HepG2 (cell line): ENCODE measurements at regions not wholly inside any gene's neighbourhood (a gene's known extent, or its start where the extent isn't known, plus 50 kb on each side); places are given as distances from the start of the nearest gene placed in this dataset.

Experiments used
- ATAC-seq: fragments of 200-7000 bp; cut with Tn5 transposase; 3 replicates; pipeline ENCODE4 v1.9.1; 2020; ENCODE audit warnings: mild to moderate bottlenecking, moderate library complexity
- BruUV-seq: library from RNA; stranded (reverse); fragments of 400-500 nt; replicated peaks from 2 replicates; lab custom pipeline; 2021; lab: Mats Ljungman, UMichigan
- CTCF ChIA-PET: fragments of 300-600 bp; formaldehyde crosslinking; extraction: SDS; loops from one replicate; lab custom pipeline; 2021; ENCODE audit warnings: low total read pairs, inconsistent platforms, low intra/inter-chr PET ratio; lab: Yijun Ruan, JAX
- POLR2A ChIA-PET: fragments of 350-600 bp; sonication (Branson Sonifier 250); formaldehyde crosslinking; loops from one replicate; lab custom pipeline; 2020; ENCODE audit warnings: antibody characterized with exemption, inconsistent platforms; lab: Yijun Ruan, JAX
- DNase-seq: peaks from one replicate; pipeline ENCODE4 v3.0.0-alpha.2; 2015; ENCODE audit warnings: low spot score
- FAIRE-seq: peaks from 3 replicates; lab custom pipeline; 2011; peaks lifted over from hg19 to GRCh38; lab: Jason Lieb, UNC
- H2AFZ ChIP-seq: one replicate; pipeline ENCODE4 v1.6.1; 2011; ENCODE audit warnings: low read length, inconsistent platforms
- H3K27ac ChIP-seq: fragments of 300-600 bp; 3 replicates; pipeline ENCODE4 v1.8.0; 2011; ENCODE audit warnings: mixed run types, mild to moderate bottlenecking, mixed read lengths, low read length, inconsistent platforms; ENCODE audit not compliant: insufficient read depth; ENCODE audit errors: extremely low read length
- H3K27me3 ChIP-seq, 2 experiments: fragments of 200-600 bp in 1 of 2; 2 replicates in 1 of 2; 3 replicates in 1 of 2; pipeline versions ENCODE4 v1.6.0 to v1.8.0; 2011; ENCODE audit warnings: low read length in 2 of 2, mild to moderate bottlenecking in 2 of 2, moderate library complexity in 2 of 2, inconsistent platforms in 1 of 2; ENCODE audit not compliant: insufficient read depth in 2 of 2, control insufficient read depth in 1 of 2
- H3K36me3 ChIP-seq, 2 experiments: fragments of 200-600 bp in 1 of 2; replicated peaks in 1 of 2; 2 replicates in 1 of 2; 3 replicates in 1 of 2; pipeline versions ENCODE4 v1.5.1 to v1.8.0; 2011; ENCODE audit warnings: low read length in 2 of 2, inconsistent platforms in 1 of 2; ENCODE audit not compliant: insufficient read depth in 2 of 2, control insufficient read depth in 1 of 2
- H3K4me1 ChIP-seq: 2 replicates; pipeline ENCODE4 v1.5.1; 2012; ENCODE audit warnings: low read length, inconsistent platforms; ENCODE audit not compliant: insufficient read depth
- H3K4me2 ChIP-seq: 2 replicates; pipeline ENCODE4 v1.6.0; 2011; ENCODE audit warnings: low read depth, low read length, inconsistent platforms
- H3K4me3 ChIP-seq, 3 experiments: fragments of 200-600 bp in 1 of 3; sonication (generic), shearing (Covaris generic) in 1 of 3; replicated peaks in 1 of 3; 2 replicates each; pipeline ENCODE4 v1.5.1; 2011 to 2016; ENCODE audit warnings: low read length in 3 of 3, inconsistent platforms in 2 of 3, low read depth in 2 of 3, mild to moderate bottlenecking in 2 of 3, control low read depth in 1 of 3, mixed read lengths in 1 of 3; ENCODE audit not compliant: insufficient read depth in 1 of 3
- H3K79me2 ChIP-seq: one replicate; pipeline ENCODE4 v1.6.1; 2011; ENCODE audit warnings: low read length, inconsistent platforms; ENCODE audit not compliant: insufficient read depth
- H3K9ac ChIP-seq: 2 replicates; pipeline ENCODE4 v1.6.0; 2011; ENCODE audit warnings: mild to moderate bottlenecking, low read depth, low read length, inconsistent platforms; ENCODE audit not compliant: insufficient read depth
- H3K9me3 ChIP-seq: 2 replicates; pipeline ENCODE4 v1.5.1; 2012; ENCODE audit warnings: mild to moderate bottlenecking, low read length
- H4K20me1 ChIP-seq: 2 replicates; pipeline ENCODE4 v1.6.0; 2011; ENCODE audit warnings: inconsistent platforms, mild to moderate bottlenecking, low read length, moderate library complexity; ENCODE audit not compliant: insufficient read depth
- GTF3A ChIP-seq: sonication (generic); formaldehyde crosslinking; conservative IDR thresholded peaks from 2 replicates; pipeline ENCODE4 v1.4.0; 2020; ENCODE audit warnings: mild to moderate bottlenecking, missing genetic modification reagents
- MZF1 ChIP-seq: sonication (generic); formaldehyde crosslinking; IDR thresholded peaks from 2 replicates; pipeline ENCODE4 v1.8.1; 2023; ENCODE audit warnings: mild to moderate bottlenecking, missing genetic modification reagents, borderline replicate concordance
- NCOA1 ChIP-seq: sonication (generic); formaldehyde crosslinking; IDR thresholded peaks from 2 replicates; pipeline ENCODE4 v1.9.0; 2021; ENCODE audit warnings: missing genetic modification reagents
- ONECUT2 ChIP-seq: sonication (generic); formaldehyde crosslinking; IDR thresholded peaks from 2 replicates; pipeline ENCODE4 v1.4.0; 2020; ENCODE audit warnings: missing genetic modification reagents
- ZNF644 ChIP-seq: IDR thresholded peaks from 2 replicates; pipeline ENCODE4 v1.6.1; 2016; ENCODE audit warnings: low read depth
- ZNF780A ChIP-seq: sonication (generic); formaldehyde crosslinking; IDR thresholded peaks from 2 replicates; pipeline ENCODE4 v1.8.0; 2022; ENCODE audit warnings: mild to moderate bottlenecking, missing genetic modification reagents, moderate library complexity
- ZNF782 ChIP-seq: sonication (generic); formaldehyde crosslinking; IDR thresholded peaks from 2 replicates; pipeline ENCODE4 v1.4.0; 2020; ENCODE audit warnings: missing genetic modification reagents, mild to moderate bottlenecking, borderline replicate concordance
- ZZZ3 ChIP-seq: sonication (generic); formaldehyde crosslinking; IDR thresholded peaks from 2 replicates; pipeline ENCODE4 v1.4.0; 2020; ENCODE audit warnings: missing genetic modification reagents, mild to moderate bottlenecking, borderline replicate concordance
- WGBS: methylation state at CpG from one replicate; pipeline ENCODE4 v1.1.6; 2017; ENCODE audit warnings: low lambda C conversion rate; 5-methylcytosine and 5-hydroxymethylcytosine counted together
- in situ Hi-C: cut with HindIII; loops from 2 replicates; pipeline ENCODE4 v1.10.0; 2017; ENCODE audit warnings: low pct_unique_long_range_greater_than_20kb; ENCODE audit not compliant: extremely low pct_ligation_motif_present
- intact Hi-C: fragments of 100-400 bp; cut with micrococcal nuclease; formaldehyde crosslinking; loops from one replicate; pipeline ENCODE4 v1.10.0; 2022; ENCODE audit not compliant: unreplicated experiment
- TF ChIP-seq, protein P1 (sequence below): sonication (generic); formaldehyde crosslinking; IDR thresholded peaks from 2 replicates; pipeline ENCODE4 v1.5.1; 2020; ENCODE audit warnings: mild to moderate bottlenecking, missing genetic modification reagents, moderate library complexity
- TF ChIP-seq, protein P2 (sequence below): sonication (generic); formaldehyde crosslinking; IDR thresholded peaks from 2 replicates; pipeline ENCODE4 v1.5.1; 2020; ENCODE audit warnings: mild to moderate bottlenecking, missing genetic modification reagents, borderline replicate concordance
- TF ChIP-seq, protein P3 (sequence below), 2 experiments: sonication (generic) in 1 of 2; formaldehyde crosslinking in 1 of 2; IDR thresholded peaks; 2 replicates each; pipeline versions ENCODE4 v1.4.0 to v1.6.1; 2016 to 2020; ENCODE audit warnings: borderline replicate concordance in 1 of 2, low read depth in 1 of 2, mild to moderate bottlenecking in 1 of 2, missing genetic modification reagents in 1 of 2
- TF ChIP-seq, protein P4 (sequence below): sonication (generic); formaldehyde crosslinking; IDR thresholded peaks from 2 replicates; pipeline ENCODE4 v1.8.1; 2023; ENCODE audit warnings: missing genetic modification reagents, inconsistent platforms, borderline replicate concordance
- TF ChIP-seq, protein P5 (sequence below): sonication (generic); formaldehyde crosslinking; IDR thresholded peaks from 2 replicates; pipeline ENCODE4 v1.5.1; 2020; ENCODE audit warnings: missing genetic modification reagents, mild to moderate bottlenecking, borderline replicate concordance
- TF ChIP-seq, protein P6 (sequence below): sonication (generic); formaldehyde crosslinking; IDR thresholded peaks from 2 replicates; pipeline ENCODE4 v1.5.0; 2020; ENCODE audit warnings: missing genetic modification reagents

DNA sequence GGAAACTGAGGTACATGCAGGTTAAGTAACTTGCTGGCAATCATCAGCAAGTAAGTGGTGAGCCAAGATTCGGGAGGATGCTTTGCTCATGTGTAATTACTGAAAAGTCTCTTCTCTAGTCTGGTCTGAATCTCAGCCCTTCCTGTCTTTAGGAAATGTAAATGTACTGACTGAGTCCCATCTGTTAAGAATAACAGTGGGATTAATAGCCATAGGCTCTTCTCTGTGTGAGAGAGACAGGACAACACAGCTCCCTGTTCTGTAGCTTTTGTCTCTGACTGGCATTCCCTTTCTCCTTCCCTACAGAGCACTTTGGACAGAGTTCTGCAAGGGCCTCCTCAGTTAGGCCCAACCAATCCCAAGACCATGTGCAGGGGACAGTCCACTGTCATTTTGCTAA, 131.3 kb upstream of the OGFRL1 start:
- no peak for ATAC-seq
- Histone ChIP-seq H3K4me1 (no peaks in the 10 kb centered on the region), H3K27ac (no peak overlapping the region), H3K4me2 (no peak overlapping the region), H4K20me1 (no peaks in the 10 kb centered on the region), H3K79me2 (no peaks in the 10 kb centered on the region), H3K36me3 (no peaks in the 10 kb centered on the region), H3K4me3 (no peak overlapping the region), H2AFZ (no peak overlapping the region), H3K9me3 (no peaks in the 10 kb centered on the region), H3K9ac (no peak overlapping the region), H3K27me3 (no peaks in the 10 kb centered on the region)
- POLR2A ChIA-PET = no interaction called here
- 0% methylated on average over 1 of the region's 1 CpG for WGBS
- intact Hi-C loops (no loop called here), in situ Hi-C loops (no loop called here)
- BruUV-seq = no TSS peak
- TF ChIP-seq, protein P1, sequence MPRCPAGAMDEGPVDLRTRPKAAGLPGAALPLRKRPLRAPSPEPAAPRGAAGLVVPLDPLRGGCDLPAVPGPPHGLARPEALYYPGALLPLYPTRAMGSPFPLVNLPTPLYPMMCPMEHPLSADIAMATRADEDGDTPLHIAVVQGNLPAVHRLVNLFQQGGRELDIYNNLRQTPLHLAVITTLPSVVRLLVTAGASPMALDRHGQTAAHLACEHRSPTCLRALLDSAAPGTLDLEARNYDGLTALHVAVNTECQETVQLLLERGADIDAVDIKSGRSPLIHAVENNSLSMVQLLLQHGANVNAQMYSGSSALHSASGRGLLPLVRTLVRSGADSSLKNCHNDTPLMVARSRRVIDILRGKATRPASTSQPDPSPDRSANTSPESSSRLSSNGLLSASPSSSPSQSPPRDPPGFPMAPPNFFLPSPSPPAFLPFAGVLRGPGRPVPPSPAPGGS (CRISPR knock-in tag) = no peak
- TF ChIP-seq ZNF780A (no peak), ZZZ3 (CRISPR knock-in tag) (no peak), ONECUT2 (CRISPR knock-in tag) (no peak), GTF3A (CRISPR knock-in tag) (no peak), NCOA1 (CRISPR knock-in tag) (no peak), ZNF782 (CRISPR knock-in tag) (no peak), MZF1 (CRISPR knock-in tag) (no peak), ZNF644 (no peak)
- TF ChIP-seq, protein P2, sequence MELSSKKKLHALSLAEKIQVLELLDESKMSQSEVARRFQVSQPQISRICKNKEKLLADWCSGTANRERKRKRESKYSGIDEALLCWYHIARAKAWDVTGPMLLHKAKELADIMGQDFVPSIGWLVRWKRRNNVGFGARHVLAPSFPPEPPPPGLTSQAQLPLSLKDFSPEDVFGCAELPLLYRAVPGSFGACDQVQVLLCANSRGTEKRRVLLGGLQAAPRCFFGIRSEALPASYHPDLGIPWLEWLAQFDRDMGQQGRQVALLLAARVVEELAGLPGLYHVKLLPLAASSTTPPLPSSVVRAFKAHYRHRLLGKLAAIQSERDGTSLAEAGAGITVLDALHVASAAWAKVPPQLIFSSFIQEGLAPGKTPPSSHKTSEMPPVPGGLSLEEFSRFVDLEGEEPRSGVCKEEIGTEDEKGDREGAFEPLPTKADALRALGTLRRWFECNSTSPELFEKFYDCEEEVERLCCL (CRISPR knock-in tag) = no peak
- TF ChIP-seq, protein P3, sequence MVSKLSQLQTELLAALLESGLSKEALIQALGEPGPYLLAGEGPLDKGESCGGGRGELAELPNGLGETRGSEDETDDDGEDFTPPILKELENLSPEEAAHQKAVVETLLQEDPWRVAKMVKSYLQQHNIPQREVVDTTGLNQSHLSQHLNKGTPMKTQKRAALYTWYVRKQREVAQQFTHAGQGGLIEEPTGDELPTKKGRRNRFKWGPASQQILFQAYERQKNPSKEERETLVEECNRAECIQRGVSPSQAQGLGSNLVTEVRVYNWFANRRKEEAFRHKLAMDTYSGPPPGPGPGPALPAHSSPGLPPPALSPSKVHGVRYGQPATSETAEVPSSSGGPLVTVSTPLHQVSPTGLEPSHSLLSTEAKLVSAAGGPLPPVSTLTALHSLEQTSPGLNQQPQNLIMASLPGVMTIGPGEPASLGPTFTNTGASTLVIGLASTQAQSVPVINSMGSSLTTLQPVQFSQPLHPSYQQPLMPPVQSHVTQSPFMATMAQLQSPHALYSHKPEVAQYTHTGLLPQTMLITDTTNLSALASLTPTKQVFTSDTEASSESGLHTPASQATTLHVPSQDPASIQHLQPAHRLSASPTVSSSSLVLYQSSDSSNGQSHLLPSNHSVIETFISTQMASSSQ (IDR thresholded peaks at IDR 0.05; ENCODE audit: low read depth) = no peak
- TF ChIP-seq, protein P3 (CRISPR knock-in tag; IDR thresholded peaks at IDR 0.05; ENCODE audit: borderline replicate concordance) = no peak
- TF ChIP-seq, protein P4, sequence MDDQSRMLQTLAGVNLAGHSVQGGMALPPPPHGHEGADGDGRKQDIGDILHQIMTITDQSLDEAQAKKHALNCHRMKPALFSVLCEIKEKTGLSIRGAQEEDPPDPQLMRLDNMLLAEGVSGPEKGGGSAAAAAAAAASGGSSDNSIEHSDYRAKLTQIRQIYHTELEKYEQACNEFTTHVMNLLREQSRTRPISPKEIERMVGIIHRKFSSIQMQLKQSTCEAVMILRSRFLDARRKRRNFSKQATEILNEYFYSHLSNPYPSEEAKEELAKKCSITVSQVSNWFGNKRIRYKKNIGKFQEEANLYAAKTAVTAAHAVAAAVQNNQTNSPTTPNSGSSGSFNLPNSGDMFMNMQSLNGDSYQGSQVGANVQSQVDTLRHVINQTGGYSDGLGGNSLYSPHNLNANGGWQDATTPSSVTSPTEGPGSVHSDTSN (CRISPR knock-in tag) = no peak
- TF ChIP-seq, protein P5, sequence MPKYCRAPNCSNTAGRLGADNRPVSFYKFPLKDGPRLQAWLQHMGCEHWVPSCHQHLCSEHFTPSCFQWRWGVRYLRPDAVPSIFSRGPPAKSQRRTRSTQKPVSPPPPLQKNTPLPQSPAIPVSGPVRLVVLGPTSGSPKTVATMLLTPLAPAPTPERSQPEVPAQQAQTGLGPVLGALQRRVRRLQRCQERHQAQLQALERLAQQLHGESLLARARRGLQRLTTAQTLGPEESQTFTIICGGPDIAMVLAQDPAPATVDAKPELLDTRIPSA (CRISPR knock-in tag) = no peak
- TF ChIP-seq, protein P6, sequence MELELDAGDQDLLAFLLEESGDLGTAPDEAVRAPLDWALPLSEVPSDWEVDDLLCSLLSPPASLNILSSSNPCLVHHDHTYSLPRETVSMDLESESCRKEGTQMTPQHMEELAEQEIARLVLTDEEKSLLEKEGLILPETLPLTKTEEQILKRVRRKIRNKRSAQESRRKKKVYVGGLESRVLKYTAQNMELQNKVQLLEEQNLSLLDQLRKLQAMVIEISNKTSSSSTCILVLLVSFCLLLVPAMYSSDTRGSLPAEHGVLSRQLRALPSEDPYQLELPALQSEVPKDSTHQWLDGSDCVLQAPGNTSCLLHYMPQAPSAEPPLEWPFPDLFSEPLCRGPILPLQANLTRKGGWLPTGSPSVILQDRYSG = no peak
- FAIRE-seq = no peak
- CTCF ChIA-PET = no interaction called here
- no peak for DNase-seq
